ENCODE measurements at regions not wholly inside any gene's neighbourhood (a gene's known extent, or its start where the extent isn't known, plus 50 kb on each side); places are given as distances from the start of the nearest gene placed in this dataset.

- no peak for TF ChIP-seq CTCF (IDR thresholded peaks at IDR 0.05; ENCODE audit: poor library complexity)
- TF ChIP-seq EZH2 (IDR thresholded peaks at IDR 0.05; ENCODE audit: borderline replicate concordance): no peak
- no peak for TF ChIP-seq EZH2phosphoT487 (IDR thresholded peaks at IDR 0.05; ENCODE audit: low read depth, severe bottlenecking, unreplicated experiment)
Measured at GRCh38 chr4:59770601-59771264, 1429.4 kb upstream of the ADGRL3 start.

All from hepatocyte (in vitro differentiated cells).